GM18873 (cell line): ENCODE measurements at regions not wholly inside any gene's neighbourhood (a gene's known extent, or its start where the extent isn't known, plus 50 kb on each side); places are given as distances from the start of the nearest gene placed in this dataset.
"Not testable (repeated sequence)": the region's sequence is repeated elsewhere in the genome, so short reads cannot be mapped to it uniquely, and the experiment has no call there.

Experiments
- ATAC-seq: cut with Tn5 transposase; IDR thresholded peaks from one replicate; pipeline ENCODE4 v1.9.1; 2021; ENCODE audit warnings: mild to moderate bottlenecking, moderate library complexity, moderate number of reproducible peaks; ENCODE audit not compliant: unreplicated experiment, low FRiP score

DNA sequence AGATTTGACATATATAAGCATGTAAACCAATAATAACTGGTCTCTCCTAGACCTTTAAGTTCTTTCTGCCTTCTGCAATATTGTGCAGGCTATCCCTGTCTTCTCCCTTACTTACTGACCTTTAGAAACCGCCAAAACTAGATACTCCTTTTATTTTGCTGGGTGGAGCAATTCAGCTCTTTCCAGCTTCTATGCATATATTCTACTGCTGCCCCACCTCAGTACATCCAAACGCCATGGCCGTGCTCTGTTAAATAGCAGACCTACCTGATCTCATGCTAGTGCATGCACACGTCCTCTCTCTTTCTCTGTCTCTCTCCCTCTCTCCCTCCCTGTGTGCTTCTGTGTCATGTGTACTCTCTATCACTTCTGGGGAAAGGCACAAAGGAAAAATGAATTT lies 76.7 kb upstream of the CAPRIN1 start:
- ATAC-seq: no peak

DNA sequence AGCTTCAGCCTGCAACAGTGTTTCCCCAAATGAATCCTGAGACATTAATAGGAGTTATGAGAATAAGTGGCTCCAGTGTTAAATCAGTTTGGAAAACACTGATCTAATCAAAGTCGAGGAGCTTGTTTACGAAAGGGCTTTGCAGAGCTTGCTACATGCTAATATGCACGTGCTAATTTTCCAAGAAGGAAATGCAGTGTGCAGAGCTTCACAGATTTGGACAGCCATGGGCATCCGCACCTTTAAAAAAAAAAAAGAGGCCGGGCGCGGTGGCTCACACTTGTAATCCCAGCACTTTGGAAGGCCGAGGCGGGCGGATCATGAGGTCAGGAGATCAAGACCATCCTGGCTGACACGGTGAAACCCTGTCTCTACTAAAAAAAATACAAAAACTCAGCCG lies 79.7 kb upstream of the LMO2 start:
- not testable (repeated sequence) for ATAC-seq

DNA sequence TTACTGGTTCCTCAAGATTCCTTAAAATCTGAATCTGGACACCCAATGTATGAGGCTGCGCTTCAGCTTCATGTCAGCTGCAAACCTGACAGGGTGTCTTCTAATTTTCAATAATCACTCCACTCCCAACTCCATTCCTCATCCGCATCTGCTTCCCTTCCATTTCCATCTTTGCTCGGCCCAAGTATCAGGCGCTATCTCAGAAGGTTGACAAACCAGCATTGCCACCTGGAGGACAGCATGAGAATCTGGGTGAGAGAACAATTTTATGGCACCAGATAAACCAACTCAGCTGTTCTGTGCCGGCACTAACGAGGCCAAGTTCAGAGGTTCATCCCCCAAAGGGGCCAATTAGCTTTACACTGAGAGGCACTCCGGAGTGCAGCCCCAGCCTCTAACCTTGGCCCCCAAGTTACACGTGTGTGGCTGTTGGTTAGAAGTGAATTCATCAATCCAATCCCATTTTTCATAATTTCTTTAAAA lies 79.1 kb upstream of the LMO2 start:
- no peak for ATAC-seq

DNA sequence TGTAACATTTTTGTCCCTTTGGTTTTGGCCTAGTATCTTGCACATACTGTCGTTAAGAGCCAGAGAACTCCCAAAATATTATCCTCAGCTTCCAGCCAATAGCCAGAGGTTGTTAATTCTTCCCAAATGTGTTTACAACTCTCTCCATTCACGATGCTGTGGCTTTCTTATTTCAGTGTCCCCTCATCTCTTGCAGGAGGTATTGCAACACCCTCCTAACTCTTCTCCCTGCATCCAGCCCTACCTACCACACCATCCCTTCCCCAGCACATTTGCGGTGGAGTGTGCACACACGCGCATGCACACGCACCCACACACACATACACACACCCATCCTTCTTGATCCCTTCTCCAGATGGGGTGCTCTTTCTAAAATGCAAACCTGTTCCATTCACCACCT lies 75.6 kb upstream of the LMO2 start:
- ATAC-seq: no peak

DNA sequence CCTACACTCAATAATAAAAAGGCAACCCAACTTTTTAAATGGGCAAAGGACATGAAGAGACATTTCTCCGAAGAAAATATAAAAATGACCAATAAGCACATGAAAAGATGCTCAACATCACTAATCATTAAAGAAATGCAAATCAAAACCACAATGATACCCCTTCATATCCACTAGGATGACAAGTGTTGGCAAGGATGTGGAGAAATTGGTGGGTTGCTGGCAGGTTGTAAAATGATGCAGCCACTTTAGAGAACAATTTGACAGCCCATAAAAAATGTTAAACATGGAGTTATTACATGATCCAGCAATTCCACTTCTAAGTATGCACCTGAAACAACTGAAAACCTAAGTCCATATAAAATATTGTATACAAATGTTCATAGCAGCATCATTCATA lies 73.2 kb upstream of the LMO2 start:
- no peak for ATAC-seq

DNA sequence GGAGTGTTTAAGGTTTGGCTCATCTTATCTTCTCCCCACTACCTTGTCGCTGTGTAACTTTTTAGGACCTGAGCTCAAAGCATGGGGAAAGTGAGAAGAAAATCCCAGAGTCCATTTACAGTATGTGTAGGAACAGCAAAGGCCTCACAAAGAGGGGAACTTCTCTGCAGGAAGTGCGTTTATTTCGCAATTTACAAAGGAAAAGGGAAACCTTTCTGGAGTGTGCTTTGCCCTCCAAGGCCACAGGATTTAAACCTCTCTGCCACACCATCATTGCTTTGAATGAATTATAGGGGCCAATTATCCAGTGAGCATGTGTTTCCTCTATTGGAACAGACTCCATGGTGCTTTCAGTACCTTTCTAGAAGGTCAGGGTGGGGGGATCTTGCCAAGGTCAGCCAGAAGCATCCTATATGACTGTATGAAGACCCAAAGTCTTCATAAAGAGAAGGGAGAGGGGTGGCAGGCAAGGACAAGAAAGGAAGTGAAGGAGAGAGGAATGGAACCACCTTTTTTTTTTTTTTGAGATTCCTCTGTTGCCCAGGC lies 68.1 kb upstream of the LMO2 start:
- no peak for ATAC-seq

DNA sequence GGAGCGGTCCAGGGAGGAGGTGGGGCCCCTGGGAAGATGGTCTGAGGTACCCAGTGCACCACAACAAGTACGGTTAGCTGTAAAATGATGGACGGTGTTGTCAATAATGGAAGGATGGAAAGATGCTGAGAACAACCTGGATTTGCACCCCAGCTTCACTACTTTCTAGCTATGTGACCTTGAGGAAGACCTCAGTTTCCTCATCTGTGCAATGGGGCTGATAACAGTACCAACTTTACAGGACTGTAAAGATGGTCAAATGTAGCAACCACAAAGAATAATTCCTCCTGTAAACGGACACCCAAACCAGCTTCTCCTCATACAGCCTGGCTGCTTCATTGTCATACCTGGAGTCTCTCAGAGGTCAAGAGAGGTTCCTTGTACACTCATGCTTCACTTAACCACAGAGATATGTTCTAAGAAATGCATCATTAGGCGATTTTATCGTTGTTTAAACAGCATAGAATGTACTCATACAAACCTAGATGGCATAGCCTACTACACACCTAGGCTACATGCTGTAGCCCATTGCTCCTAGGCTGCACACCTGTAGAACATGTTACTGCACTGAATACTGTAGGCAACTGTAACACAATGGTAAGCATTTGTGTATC lies 65.5 kb upstream of the LMO2 start:
- ATAC-seq: no peak

DNA sequence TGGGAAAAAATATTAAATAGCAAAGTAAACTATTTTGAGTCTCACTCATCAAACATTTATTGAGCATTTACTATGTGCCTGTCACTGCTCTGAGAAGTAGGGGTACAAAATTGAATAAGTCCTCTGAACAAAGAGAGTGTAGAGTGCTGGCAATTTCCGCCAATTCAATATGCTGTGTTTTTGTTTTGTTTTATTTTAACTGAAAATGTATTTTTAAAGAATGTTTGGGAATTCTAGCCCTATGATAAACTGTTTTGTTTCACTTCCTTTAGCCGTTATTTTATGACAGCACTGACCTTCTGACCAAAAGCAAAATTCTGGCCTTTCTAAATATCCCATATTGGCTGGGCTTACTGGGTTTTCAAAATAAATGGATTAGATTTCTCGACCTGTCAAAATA lies 64.7 kb upstream of the LMO2 start:
- no peak for ATAC-seq

DNA sequence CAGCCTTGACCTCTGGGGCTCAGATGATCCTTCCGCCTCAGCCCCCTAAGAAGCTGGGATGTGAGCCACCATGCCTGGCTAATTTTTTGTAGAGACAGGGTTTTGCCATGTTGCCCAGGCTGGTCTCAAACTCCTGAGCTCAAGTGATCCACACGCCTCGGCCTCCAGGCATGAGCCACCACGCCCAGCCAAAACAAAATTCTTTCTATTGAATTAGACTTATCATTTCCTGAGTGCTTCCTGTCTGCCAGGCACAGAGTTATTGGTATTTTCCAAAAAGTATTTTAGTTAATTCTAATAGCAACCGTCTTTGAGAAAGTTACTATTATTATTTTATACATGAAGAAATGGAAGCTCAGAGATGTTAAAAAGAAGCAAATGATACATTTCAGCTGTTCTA lies 61.4 kb upstream of the LMO2 start:
- ATAC-seq: no peak

DNA sequence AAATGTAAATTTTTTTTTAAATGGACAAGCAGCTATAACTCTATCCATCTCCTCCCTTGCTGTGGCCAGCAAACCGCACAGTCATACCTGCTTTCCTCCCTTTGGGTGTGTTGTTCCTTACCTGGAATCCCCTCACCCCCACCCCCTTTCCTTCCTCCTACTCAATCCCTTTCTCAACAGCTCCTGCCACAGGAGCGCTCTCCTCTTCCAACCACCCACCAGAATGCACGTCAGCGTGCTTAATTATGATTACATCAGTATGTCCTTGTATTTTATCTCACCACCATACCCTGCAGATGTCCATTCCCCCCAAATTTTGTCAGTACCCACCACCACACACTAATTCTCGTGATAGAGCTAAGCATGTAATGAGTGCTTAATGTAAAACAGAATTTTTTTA lies 60.9 kb upstream of the LMO2 start:
- ATAC-seq: no peak

DNA sequence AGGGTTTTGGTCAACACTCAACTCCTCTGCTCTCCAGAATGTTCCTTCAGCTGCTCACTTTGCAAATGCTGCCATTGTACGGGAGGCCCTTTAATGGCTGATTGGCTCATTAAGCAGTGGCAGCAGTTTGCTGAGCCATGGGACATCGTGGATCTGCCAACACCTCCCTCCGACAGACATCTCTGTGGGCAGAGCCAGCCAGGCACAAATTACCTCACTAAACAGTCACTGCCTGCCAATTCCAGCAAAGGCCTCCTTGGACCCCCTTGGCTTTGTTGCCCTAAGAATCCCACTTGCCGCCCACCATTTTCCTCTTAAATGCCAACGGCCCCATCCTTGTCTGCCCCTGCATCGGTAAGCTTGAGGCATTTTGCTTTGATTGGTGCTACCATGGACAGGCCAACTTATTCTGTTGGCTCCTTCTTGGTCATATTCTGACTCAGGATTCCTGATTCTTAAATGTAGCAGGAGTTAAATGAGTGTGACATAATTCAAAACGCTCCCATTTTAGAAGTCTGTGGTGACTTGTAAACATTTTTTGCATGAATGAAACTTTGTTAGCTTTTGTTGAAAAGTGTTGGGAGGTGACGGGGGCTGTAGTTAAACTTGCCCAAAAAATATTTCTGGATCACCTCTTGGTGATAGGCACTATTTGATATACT lies 57.5 kb upstream of the LMO2 start:
- no peak for ATAC-seq

DNA sequence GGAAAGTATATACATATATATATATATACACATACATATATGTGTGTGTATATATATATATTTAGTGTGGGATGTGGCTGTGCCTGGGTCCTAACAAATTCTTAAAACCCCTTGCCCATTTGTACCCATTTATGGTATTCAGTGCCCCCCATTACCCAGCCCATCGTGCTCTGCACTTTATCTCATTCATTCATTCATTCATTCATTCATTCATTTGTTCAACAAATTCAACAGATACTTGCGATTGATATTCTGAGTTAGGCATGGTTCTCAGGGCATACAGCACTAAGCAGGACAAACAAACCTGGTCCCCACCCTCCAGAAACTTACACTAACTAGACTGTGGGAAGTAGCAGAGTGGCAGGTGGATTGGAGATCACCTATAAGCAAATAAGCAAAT lies 56.6 kb upstream of the LMO2 start:
- ATAC-seq: no peak

DNA sequence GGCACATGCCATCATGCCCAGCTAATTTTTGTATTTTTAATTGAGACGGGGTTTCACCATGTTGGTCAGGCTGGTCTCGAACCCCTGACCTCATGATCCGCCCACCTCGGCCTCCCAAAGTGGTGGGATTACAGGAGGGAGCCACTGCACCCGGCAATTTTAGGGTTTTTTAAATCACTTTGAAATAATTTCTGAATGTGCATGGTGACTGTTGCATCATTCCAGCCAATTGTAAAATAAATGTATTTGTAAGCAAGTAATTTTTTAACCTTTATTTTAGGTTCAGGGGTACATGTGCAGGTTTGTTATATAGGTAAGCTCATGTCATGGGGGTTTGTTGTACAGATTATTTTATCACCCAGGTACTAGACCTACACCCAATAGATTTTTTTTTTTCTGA lies 56.0 kb upstream of the LMO2 start:
- ATAC-seq: not testable (repeated sequence)

DNA sequence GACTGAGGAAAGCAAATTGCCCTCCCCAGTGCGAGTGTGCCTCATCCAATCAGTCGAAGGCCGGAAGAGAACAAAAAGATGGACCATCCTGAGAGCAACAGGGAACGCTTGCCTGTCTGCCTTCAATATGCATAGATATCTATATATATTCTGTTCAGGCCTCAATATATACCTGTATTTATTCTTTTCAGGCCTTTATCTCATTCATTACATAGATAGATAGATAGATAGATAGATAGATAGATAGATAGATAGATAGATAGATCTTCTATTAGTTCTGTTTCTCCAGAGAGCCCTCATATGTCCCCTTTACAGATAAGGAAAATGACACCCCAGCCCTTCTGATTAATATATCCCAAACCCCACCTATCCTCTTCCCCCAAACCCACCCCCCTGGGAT lies 55.1 kb upstream of the LMO2 start:
- no peak for ATAC-seq

DNA sequence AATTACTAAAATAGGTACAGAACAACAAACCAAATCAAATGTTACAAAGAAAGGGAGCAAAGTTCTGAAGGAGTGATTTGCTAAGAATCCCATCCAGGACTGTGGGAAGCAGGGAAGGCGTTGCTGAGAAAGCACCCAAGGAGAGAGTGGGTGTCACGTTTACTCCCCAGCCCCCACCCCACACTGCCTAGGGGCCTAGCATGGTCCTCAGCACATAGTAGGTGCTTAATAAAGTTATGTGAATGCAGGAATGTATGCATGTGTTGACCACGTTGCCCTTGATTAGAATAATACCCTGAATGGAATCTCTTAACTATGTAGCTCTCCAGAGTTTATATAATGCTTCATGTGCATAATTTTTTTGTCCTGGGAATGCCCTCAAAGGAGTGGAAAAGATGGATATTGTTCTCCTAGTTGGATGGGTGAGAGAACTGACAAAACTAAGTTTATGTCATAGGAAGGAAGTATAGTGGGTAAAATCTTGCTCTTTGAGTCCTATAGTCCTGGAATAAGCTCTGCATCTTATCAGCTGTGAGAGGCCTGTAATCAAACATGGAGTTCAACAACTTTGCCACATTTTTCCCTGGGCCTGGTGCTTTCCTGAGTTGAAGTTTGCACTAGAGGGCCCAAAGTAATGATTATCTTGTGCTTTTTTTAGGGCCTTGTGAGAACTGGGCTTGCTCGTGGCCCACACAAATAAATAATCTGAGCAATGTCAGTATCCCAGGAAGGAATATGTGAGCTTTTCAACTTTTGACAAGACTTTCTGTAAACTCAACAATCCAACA lies 53.8 kb upstream of the LMO2 start:
- no peak for ATAC-seq

DNA sequence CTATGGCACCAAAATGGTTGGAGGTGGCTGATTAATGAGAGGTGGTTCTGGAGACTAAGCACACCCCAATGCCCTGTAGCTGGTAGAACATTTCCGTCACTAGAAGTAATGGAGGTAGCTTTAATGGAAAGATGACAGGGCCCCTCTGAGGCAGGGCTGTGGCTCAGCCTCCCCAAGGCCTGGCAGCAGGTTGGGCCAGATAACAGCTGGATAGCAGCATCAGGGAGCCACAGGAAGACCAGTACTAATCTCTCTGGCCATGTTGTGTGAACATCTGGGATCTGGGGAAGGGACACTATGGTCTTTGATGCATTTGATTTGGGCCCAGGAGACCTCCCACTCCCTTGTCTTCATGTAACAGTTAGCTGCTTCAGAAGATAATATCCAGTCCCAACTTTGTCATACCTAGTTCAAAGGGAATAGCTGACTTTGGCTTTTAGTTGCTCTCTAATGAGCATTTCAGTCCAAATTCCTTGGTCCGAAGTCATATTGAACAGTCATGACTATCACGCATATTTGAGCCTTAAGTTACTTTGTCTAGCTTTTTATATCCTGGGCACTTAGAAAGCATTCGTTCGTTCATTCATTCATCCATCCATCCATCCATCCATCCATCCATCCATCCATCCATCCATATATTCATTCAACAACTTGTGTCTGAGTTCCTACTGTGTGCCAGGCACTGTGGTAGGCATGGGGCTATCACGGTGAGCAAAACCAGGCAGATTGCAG lies 53.0 kb upstream of the LMO2 start:
- ATAC-seq: no peak

DNA sequence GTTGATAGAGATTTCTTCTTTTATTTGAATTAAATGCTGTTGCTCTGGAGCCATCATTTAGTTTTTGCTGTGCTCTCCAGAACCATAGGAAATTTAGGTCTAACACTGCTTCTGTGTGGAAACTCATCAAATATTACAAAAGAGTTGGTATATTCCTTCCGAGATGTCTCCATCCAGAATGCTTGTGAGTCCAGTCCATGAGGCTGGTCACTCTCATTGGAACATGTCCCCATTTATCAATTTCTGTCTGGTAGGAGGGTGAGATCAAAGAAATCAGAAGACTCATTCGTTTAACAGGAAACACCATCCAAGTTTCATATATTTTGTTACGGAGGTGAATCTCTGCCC lies 52.4 kb upstream of the LMO2 start:
- no peak for ATAC-seq

DNA sequence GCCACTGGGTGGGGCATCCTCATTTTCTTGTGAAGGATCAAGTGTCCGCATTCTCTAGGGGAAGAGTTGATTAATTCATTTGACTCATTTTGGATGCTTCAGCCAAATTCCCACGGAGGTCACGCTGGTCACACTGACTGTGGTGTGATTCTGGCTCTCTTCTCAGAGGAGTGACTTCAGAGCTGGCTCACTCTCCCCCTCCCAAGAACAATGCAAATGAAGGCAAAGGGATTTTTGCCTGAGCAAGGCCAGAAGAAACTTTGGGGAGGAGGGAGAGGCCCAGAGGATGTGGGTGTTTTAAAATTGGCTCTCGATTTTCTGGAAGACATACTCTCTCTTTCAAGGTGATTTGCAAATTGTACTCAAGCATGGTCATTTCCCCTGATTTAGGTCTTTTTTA lies 51.1 kb upstream of the LMO2 start:
- peak; percentile 47 for ATAC-seq

DNA sequence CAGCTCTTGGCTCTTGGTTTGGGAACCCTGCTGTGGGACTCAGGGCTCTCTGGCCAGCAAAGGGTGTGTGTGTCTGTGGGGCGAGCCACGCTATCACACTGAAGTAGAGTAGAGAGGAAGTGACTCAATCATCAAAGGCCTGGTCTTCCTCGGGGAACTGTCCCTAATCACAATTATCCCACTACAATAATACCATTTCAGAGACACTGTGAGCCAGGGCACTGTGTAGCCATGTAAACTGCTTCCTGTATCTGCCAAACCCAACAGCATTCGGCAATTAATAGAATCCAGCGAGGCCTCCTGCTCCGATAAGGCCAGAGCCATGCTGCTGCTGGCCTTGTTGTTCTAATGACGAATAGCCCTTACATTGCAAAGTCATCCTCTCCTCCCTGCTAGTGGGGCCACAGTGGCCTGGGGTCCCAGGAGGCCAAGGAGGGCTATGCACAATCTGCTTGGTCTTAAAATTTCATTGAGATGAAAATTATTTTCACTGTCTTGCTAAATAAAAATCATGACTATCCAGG lies 49.8 kb upstream of the LMO2 start:
- ATAC-seq: no peak
